ENCODE measurements at regions not wholly inside any gene's neighbourhood (a gene's known extent, or its start where the extent isn't known, plus 50 kb on each side); places are given as distances from the start of the nearest gene placed in this dataset.

GRCh38 chr7:119392-120163 lies 72.8 kb upstream of the FAM20C start:
- no peak for TF ChIP-seq CTCF (IDR thresholded peaks at IDR 0.05 in 4 of 5, conservative IDR thresholded peaks at IDR 0.05 in 1 of 5)
- TF ChIP-seq POLR2A (IDR thresholded peaks at IDR 0.05), result no peak

All from gastrocnemius medialis (tissue), 4 donors.